Testis (tissue), 2 donors: ENCODE measurements at regions not wholly inside any gene's neighbourhood (a gene's known extent, or its start where the extent isn't known, plus 50 kb on each side); places are given as distances from the start of the nearest gene placed in this dataset.

ENCODE experiments used
- CTCF ChIP-seq, 3 experiments: fragments of 450-650 bp in 2 of 3; fragments of 200-600 bp in 1 of 3; sonication (generic) in 1 of 3; IDR thresholded peaks; one replicate each; pipeline ENCODE4 v1.5.1; 2016 to 2019; ENCODE audit warnings: antibody characterized with exemption in 3 of 3, mild to moderate bottlenecking in 2 of 3, moderate library complexity in 1 of 3
- POLR2A ChIP-seq: fragments of 450-650 bp; IDR thresholded peaks from one replicate; pipeline ENCODE4 v1.6.1; 2017; ENCODE audit warnings: antibody characterized with exemption, mild to moderate bottlenecking, moderate library complexity

- TF ChIP-seq CTCF (IDR thresholded peaks at IDR 0.05) (no peak), POLR2A (no peak)
Observed at GRCh38 chr10:128883231-128884032, 583.6 kb upstream of the MGMT start.
